NCI-H748 treated with DMSO at 0.1 percent for 48 hours (cell line): ENCODE measurements at regions not wholly inside any gene's neighbourhood (a gene's known extent, or its start where the extent isn't known, plus 50 kb on each side); places are given as distances from the start of the nearest gene placed in this dataset.
"Not testable (repeated sequence)": the region's sequence is repeated elsewhere in the genome, so short reads cannot be mapped to it uniquely, and the experiment has no call there.

Experiments used
- DNase-seq: peaks from one replicate; lab custom pipeline; 2025; lab: John Stamatoyannopoulos, UW

DNA sequence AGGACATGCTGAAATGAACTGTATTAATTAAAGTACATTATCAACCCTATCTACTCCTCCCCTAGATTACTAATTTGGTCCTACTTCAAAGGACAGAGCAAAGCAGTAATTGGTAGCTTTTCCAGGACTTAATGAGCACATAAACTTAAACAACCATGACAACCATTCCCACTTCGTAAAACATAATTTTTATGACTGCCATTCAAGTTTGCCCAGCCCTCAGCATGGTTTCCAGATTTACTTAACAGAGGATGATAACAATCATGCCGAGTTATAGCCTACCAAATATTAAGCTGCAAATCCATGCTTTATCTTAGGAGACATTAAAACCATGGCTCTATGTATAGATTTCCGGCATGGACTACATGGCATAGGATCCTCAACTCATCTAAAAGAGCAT, 401.1 kb upstream of the CHAC2 start:
- peak; percentile 72 for DNase-seq

DNA sequence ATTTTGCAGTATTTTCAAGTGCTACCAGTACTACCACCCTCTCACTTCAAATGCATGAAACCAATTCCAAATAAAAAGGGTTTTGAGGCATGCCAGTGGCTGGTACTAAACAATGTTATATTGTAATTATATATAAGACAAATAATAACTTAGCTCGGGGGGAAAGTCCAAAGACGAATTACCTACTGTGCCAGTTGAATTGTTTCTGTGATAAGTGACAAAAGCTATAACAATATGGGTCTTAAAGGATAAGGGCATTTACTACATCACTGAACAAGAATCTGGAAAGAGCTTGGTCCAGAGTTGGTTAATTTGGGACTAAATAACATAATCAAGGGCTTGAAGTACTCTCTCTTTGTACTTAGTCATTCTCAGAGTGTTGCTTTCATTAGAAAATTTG, 404.7 kb upstream of the CHAC2 start:
- DNase-seq, result no peak

DNA sequence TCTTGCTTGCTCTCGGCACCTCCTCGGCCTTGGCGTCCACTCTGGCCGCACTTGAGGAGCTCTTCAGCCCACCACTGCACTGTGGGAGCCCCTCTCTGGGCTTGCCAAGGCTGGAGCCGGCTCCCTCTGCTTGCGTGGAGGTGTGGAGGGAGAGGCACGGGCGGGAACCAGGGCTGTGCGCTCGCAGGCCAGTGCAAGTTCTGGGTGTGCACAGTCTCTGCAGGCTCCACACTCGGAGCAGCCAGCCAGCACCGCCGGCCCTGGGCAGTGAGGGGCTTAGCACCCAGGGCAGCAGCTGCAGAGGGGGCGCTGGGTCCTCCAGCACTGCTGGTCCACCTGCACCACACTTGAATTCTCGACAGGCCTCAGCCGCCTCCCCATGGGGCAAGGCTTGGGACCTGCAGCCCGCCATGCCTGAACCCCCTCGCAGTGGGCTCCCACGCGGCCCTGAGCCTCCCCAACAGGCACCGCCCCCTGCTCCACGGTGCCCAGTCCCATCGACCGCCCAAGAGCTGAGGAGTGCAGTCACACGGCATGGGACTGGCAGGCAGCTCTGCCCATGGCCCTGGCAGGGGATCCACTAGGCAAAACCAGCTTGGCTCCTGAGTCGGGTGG, 411.2 kb upstream of the CHAC2 start:
- DNase-seq, result no peak

DNA sequence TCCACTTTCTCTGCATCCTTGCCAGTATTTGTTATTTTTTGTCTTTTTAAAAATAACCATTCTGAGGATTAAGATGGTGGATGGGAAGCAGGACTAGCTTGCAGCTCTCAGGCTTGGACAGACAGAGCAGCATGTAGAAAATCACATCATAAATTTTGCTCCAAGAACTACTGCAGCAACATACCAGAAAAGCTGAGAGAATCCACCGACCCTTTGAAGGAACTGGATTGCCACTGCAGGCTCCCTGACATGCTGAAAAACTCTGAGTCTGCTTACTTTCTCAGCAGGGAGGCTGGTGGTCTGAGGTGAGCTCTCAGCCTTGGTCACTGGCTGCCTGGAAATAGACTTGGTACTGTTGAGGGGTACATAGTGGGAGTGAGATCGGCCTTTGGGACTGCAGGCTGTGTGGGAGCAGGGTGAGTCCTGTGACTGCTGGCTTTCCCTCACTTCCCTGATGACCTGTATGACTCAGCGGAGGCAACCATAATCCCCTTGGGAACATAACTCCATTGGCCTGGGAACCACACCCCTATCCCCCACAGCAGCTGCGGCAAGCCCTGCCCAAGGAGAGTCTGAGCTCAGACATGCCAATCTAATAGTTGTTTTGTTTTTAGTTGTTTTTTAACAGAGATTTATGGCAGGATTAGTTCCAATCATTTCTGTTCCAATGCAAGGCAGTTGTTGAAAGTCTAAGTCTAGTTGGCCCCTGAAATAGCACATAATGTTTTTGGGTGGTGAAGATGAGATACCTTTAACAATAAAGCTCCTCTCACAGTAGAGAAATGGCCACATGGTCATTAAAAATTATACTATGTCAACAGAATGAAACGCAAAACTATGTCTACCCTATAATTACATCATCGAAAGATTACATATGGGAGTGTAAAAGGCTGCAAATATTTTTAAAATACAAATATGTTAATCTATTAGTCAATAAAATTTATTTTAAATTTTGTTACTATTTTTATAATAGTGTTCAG, 414.2 kb upstream of the CHAC2 start:
- DNase-seq, result peak; percentile 2

DNA sequence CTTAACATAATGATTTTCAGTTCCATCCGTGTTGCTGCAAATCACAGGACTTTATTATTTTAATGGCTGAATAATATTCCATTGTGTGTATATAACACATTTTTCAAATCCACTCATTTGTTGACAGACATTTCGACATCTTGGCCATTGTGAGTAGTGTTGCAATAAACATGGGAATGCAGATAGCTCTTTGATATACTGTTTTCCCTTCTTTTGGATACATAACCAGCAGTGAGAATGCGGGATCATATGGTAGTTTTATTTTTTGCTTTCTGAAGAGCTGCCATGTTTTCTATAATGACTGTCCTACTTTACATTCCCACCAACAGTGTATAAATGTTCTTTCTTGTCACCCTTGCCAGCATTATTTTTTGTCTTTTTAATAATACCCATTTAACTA, 420.3 kb upstream of the CHAC2 start:
- DNase-seq, result no peak

DNA sequence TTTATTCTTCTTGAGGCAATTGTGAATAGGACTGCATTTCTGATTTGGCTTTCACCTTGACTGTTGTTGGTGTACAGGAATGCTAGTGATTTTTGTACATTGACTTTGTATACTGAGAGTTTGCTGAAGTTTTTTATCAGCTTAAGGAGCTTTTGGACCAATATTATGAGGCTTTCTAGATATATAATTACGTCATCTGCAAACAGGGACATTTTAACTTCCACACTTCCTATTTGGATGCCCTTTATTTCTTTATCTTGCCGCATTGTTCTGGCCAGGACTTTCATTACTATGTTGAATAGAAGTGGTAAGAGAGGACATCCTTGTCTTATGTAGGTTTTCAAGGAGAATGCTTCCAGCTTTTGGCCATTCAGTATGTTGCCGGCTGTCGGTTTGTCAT, 425.4 kb upstream of the CHAC2 start:
- no peak for DNase-seq

DNA sequence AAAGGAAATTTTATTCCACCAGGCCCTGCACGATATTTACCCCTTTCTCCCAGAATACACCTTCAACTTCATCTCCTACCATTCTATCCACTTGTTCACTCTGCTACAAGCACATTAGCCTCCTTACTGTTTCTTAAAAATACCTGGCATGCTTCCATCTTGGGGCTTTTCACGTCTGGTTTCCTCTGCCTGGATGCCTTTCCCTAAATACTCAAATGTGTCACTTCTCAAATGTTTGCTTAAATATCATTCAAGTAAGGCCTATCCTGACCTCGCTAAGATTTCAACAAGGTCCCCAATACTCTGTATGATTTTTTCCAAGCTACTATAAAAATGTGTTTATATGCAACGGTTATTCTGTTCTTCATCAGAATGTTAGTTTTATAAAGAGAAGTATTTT, 433.0 kb upstream of the CHAC2 start:
- no peak for DNase-seq

DNA sequence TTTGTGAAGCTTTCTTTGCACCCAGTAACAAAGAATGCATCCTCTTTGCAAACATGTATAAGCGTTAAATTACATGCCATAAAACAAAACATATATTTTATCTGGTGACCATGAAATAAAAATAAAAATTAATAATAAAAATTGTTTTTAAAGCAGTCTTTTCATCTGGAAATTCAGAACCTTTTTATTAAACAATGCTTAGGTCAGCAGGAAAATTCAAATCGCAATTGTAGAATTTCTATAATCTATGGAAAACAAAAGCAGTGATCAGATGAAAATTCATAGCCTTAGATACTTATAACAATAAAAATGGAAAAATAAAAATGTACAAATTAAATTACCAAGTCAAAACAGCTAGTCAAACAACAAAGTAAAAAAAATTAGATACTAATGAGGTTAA, 435.9 kb upstream of the CHAC2 start:
- no peak for DNase-seq

DNA sequence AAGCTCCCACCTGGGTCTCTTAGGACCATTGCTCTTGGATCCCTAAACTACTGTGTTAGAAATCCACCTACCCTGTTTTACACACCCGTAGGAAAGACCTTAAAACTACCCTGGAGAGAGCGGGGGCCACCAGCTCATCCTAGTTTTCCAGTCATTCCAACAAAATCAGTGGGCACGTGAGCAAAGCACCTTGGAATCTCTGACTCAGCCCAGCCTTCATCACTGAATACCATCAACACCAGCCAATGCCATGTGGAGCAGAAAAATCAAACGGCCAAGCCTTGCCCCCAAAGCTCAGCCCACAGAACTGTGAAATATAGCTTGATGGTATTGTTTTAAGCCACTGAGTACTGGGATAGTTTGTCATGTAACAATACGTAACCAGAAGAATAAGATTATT, 449.7 kb upstream of the CHAC2 start:
- no peak for DNase-seq

DNA sequence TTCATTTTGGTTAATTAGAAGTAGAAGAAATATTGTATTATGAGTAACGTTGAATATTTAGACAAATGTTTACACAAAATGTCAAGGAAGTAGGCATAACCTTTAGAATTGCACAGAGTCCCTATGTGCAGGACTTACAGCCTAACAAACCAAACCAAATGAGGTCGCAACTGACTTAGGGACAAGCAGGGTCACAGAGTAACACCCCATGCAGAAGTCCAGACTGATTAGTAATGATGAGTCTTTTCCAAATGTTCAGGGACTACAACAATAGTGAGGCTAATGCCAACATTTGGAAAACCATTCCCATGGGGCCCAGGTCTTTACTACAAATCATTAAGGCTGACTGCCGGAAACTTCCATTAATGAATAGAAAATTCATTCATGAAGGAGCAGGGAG, 452.5 kb upstream of the CHAC2 start:
- DNase-seq, result no peak

DNA sequence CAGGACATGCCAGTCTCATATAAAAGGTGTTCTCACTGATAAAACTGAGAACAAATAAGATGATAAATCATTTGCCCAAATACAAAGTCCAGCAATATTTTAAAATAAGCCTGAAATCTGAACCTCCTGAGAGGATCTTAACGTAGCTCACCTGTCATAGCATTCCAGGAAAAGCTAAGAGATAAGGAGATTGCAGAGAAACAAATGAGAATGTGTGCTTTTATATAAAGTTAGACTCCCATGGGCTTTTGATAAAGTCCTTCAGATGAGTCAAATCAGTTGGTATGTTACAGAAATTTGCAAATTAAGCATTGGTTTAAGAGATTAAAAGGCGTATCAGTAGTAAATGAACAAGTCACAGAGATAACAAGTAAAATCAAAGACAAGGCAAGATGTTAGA, 452.9 kb upstream of the CHAC2 start:
- no peak for DNase-seq

DNA sequence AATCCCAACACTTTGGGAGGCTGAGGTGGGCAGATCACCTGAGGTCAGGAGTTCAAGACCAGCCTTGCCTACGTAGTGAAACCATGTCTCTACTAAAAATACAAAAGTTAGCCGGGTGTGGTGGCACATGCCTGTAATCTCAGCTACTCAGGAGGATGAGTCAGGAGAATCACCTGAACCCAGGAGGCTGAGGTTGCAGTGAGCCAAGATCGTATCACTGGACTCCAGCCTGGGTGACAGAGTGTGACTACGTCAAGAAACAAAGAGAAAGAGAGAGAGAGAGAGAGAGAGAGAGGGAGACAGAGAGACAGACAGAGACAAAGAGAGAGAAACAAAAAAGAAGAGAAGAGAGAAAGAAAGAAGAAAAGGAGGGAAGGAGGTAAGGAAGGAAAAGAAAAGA, 454.0 kb upstream of the CHAC2 start:
- not testable (repeated sequence) for DNase-seq

DNA sequence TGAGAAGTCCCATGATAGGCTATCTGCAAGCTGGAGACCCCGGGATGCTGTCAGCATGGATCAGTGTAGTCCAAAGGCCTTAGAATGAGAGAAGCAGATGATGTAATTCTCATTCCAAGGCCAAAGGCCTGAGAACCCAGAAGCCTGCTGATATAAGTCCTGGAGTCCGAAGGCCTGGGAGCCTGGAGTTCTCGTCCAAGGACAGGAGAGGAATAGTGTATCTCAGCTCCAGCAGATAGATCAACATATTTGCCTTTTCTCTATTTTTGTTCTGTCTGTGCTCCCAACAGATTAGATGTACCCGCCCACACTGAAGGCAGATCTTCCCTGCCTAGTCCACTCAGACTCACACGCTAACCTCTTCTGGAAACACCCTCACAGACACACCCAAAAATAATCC, 454.9 kb upstream of the CHAC2 start:
- no peak for DNase-seq

DNA sequence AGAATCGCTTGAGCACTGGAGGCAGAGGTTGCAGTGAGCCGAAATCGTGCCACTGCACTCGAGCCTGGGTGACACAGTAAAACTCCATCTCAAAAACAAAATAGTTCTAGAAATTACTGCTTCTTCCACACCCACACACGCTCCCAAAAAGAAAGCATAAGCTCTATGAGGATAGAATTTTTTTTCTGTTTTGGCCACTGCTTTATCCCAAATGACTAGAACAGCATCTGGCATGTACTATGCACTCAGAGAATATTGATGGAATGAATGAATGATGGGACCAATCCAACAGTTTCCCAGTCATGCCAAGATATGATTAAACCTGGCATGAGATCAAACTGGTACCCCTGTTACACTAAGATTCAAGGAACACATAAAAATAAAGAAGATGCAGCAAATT, 455.4 kb upstream of the CHAC2 start:
- no peak for DNase-seq

DNA sequence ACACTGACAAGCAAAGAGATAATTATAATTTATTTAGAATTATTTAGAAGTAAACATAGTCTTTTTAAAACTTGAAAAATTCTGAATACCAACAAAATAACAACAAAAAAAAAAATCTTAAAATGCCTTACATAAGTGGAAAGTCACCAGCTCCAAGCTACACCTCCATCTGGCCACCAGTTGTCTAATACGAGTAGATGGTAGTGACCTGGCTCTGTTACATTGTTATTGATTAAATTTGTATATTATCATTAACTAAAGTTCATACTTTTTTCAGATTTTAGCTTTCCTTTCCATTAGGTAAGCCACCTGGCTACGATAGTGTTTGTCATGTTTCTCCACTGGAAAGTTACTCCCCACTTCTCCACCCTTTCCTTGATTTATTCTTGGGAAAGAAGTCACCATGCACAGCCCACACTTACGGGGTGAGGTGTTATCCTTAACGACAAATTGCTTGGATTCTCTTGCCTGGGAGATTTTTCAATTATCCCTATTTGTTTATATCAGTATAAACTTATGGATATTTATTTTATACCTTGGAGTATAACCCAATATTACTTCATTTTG, 464.5 kb upstream of the CHAC2 start:
- DNase-seq, result no peak

DNA sequence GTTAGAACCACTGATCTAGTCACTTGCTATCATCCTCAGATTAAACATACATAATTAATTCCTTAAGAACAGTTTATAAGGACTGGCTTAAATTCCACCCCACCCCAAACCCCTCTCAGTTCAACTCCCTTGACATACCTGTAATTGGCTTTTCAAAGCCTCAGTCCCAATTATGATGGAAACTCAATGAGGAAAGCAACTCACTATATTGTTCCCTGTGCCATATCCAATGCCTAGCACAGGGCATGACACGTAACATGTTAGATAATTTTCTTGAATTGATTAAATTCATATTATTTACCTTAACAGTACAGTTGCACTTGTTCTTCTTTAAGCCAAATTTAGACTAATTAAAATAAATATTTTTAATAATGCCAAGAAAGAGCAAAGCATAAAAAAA, 465.1 kb upstream of the CHAC2 start:
- no peak for DNase-seq

DNA sequence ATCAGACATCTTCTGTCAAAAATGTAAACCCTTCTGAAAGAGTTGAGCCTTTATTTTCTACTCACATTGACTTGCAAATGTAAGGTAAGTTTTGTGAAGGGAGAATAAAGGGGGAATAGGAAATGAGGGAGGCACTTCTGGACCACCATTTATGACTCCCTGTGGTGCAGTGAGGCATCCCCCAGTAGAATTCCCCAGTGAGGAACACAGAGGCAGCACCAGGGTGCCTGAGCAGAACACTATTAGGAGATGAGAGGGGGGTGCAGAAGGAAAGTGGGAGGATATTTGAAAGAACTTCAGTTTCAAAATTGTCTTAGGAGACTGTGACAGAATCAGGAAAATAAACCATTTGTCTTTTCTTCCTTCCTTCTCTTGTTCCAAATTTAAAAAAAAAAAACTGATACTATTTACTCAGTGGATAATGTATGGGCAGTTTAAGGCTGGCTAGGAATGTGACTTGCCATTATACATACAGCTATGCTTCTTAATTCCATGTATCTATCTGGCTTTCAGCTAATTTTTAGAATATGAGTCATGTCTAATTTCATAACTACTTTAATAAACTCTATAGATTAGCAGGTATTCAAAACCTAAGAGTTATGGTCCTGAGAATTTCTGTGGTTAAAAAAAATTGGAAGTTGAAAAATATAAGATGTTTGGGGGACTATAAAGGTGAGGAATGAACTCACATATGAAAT, 478.1 kb upstream of the CHAC2 start:
- no peak for DNase-seq

DNA sequence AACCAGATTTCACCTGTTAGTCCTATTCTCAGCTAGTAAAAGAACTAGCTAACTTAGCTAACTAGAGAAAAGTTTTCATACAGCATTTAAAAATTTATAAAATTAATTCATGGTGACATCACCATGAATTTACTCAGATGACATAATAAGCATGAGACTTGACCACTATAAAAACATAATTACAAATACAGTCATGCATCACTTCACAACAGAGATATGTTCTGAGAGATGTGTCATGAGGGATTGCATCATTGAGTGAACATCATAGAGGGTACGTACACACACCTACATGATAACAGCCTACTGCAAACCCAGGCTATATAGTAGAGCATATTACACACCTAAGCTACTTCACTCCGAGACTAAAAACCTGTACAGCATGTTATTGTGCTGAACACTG, 481.3 kb upstream of the CHAC2 start:
- DNase-seq, result no peak

DNA sequence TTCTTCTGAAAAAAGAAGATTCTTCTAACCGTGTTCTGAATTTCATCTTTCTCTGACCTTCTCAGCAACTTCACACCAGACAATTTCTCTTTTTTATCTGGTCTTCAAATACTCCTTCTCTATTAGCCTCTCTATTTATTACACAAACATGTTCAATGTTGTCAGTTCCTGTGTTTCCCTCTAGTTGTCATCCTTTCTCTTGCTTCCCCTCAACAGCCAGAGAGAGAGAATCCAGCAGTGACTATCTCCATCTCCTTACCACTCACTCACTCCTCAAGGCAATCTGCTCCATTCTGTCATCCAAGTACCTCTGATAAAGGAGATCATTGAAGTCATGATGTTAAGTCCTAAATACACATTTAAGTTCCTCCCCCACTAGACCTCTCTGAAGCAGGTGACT, 491.9 kb upstream of the CHAC2 start:
- no peak for DNase-seq

DNA sequence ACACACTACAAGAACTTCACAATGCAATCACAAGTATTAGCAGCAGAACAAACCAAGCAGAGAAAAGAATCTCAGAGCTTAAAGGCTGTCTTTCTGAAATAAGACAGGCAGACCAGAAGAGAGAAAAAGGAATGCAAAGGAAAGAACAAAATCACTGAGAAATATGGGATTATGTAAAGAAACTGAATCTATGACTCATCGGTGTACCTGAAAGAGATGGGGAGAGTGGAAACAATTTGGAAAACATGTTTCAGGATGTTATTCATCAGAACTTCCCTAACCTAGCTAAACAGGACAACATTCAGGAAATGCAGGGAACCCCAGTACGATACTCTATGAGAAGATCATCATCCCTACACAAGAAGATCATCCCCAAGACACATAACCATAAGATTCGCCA, 499.0 kb upstream of the CHAC2 start:
- no peak for DNase-seq

DNA sequence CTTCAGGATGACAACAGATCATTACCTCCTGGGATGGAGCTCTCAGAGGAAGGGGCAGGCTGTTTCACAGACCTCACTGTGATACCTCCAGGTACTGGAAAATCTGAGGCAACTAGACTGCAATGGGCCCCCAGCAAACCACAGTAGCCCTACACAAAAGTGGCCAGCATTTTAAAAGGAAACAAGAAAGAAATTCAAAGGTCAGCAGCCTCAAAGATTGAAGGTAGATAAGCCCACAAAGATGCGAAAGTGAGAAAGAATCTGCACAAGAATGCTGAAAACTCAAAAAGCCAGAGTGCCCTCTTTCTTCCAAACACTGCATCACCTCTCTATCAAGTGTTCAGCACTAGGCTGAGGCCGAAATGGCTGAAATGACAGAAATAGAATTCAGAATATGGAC, 499.5 kb upstream of the CHAC2 start:
- no peak for DNase-seq

DNA sequence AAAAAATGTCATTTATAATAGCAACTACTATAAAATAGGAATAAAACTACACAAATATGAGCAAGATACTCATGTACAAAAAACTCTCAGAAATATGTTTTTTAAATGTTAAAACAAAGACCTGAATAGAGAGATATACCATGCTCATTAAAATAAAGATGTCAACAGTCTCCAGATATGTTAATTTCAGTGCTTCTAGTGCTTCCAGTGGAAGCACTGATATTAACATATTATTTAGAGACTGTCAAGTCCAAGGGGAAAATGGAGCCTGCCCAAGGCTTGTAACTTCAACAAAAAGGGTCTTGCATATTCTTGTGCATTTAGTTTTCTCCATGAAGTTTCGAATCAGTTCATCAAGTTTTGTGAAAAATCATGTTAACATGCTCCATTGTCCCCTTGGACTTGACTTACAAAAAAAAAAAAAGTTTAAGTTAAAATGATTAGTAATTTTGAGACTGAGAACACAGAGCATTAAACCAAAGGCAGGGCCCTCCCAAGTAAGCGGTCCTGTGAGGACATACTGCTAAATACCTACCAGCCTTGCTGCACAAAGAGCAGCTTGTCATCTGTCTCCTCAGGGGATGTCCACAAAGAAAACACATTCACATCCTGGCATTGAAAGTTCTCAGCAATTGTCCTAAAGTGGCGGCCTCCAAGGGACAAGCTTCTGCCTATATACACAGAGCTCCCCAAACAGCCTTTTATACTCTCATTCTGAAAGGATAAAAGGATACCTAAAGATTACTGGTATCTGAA, 501.9 kb upstream of the CHAC2 start:
- no peak for DNase-seq
